ENCODE measurements at regions not wholly inside any gene's neighbourhood (a gene's known extent, or its start where the extent isn't known, plus 50 kb on each side); places are given as distances from the start of the nearest gene placed in this dataset.

GRCh38 chr6:22756365-22756764 lies 187.0 kb downstream of the HDGFL1 start:
- no peak for TF ChIP-seq POLR2AphosphoS5 (IDR thresholded peaks at IDR 0.05)
- TF ChIP-seq POLR2A (IDR thresholded peaks at IDR 0.05) = no peak
- no peak for TF ChIP-seq CTCF (IDR thresholded peaks at IDR 0.05)
- TF ChIP-seq EP300 (IDR thresholded peaks at IDR 0.05) = no peak
